ENCODE measurements at regions not wholly inside any gene's neighbourhood (a gene's known extent, or its start where the extent isn't known, plus 50 kb on each side); places are given as distances from the start of the nearest gene placed in this dataset.

- TF ChIP-seq EZH2phosphoT487 (IDR thresholded peaks at IDR 0.05; ENCODE audit: borderline replicate concordance, low read length), result no peak
- TF ChIP-seq CTCF (IDR thresholded peaks at IDR 0.05; ENCODE audit: low read depth, low read length, poor library complexity, severe bottlenecking), result no peak
Observed at GRCh38 chr13:90690458-90691080, 656.9 kb upstream of the MIR17HG start.
